HG03139 (cell line): ENCODE measurements at regions not wholly inside any gene's neighbourhood (a gene's known extent, or its start where the extent isn't known, plus 50 kb on each side); places are given as distances from the start of the nearest gene placed in this dataset.
A peak's percentile ranks its signal among the peaks of the same experiment; 100 is the strongest.
"Not testable (repeated sequence)": the region's sequence is repeated elsewhere in the genome, so short reads cannot be mapped to it uniquely, and the experiment has no call there.

Experiments
- ATAC-seq: cut with Tn5 transposase; IDR thresholded peaks from one replicate; pipeline ENCODE4 v1.9.1; 2021; ENCODE audit not compliant: unreplicated experiment

DNA sequence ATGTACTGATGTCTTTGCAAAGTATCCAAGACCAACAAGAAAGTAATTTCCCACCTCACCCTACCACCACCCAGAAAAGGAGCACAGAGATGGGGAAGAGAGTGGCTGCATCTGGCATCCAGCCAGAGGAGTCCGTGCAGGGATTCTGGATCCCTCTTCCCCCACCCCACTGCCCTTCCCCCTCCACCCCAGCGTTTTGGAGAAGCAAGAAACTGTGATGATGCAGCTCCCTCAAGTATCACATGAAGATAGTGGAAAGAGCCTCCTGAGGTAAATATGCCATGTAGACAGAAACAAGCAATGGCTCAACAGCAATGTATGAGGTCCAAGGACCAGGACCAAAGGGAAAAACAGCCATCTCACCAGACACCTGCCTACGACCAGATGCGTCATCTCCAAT, 153.8 kb downstream of the DEPDC1B start:
- ATAC-seq = no peak

DNA sequence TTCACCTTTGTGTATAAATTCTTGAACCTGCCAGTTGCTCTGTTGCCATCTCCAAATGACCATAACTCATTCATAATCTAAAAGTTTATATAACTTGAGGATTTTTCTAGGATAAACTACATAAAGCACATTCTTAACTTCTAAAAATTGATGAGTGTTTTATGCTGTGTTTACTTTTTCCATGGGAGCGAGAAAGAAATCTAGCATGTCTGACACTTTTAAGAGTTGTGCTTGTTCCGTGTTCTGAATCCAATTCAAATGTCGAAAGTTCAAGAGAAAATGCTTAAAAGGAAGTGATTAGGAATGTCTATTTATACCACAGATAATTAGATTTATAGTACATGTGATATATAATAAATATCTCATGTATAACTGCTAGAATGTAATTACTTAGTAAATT, 154.4 kb downstream of the DEPDC1B start:
- no peak for ATAC-seq

DNA sequence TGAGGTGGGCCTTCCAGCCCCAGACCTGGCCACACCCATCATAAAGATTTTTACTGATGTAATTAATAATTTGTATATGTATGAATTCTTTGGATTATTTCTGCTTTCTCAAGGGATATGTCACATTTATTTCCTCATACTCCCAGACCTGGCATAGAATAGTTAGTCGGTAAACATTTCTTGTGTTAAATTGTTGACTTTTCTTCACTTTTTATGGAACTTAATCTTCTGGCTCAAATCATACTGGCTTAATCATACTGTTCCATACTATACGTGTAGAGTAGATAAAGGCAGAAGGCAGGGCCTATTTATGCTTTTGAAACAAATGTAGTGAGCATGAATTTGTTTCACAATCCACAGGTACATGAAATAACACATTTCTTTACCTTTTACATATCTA, 155.8 kb downstream of the DEPDC1B start:
- ATAC-seq = no peak

DNA sequence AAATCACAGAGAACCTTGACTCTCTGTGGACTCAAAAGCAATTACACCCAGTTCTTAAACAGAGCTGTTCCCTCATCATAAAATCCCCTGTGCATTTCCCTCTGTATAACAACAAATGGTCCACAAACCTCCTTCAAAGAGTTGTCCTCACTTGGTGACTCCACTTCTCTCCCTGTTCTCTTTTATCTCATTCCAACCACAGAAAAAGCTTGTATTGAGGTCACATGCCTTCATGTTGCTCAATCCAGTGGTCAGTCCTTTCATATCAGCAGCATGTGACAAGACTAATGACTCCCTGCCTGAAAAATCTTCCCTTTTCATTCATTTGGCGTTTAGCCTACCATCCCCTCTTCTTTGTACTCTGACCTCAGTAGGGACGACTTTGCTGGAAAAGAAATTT, 158.0 kb downstream of the DEPDC1B start:
- ATAC-seq = no peak

DNA sequence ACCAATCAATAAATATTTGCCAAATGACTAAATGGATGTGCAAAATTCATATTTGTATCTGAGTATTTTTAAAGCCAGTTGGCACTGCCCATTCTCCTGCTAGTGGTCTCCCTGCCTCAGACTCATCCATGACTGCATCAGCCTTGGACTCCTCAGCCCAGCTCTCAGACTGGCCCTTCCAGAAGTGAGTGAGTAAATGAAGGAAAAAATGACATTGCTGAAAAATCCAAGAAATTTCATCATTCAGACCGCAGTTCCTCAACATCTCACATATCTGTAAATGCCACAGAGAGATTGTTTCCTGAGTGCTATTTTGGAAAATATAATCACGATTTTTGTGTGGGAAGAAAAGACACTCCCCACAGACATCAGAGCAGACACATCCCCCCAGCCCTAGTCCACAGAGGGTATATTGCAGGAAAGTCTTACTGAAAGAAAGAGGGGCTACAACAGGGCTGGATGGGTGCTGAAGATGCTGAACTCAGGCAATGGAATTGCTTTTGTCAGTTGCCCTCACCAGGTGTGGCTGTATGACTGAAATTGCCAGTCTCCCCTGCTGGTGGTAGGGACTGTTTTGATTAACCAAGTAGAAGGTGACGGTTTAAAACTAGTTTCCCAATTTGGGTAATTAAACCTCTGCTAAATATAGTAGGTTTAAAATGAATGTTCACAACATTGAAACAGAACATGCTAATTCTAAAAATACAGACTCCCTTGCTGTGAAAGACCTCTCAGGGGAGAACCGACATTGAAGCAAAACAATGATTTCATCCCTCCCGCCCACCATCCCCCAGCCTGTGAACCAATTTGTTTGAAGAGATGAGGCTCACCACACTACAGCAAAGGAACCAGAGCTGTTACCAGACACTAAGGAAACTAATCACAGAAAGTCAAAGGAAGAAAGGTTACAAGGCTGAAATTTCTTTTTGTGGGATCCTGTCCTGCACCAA, 158.8 kb downstream of the DEPDC1B start:
- ATAC-seq = peak; percentile 83

DNA sequence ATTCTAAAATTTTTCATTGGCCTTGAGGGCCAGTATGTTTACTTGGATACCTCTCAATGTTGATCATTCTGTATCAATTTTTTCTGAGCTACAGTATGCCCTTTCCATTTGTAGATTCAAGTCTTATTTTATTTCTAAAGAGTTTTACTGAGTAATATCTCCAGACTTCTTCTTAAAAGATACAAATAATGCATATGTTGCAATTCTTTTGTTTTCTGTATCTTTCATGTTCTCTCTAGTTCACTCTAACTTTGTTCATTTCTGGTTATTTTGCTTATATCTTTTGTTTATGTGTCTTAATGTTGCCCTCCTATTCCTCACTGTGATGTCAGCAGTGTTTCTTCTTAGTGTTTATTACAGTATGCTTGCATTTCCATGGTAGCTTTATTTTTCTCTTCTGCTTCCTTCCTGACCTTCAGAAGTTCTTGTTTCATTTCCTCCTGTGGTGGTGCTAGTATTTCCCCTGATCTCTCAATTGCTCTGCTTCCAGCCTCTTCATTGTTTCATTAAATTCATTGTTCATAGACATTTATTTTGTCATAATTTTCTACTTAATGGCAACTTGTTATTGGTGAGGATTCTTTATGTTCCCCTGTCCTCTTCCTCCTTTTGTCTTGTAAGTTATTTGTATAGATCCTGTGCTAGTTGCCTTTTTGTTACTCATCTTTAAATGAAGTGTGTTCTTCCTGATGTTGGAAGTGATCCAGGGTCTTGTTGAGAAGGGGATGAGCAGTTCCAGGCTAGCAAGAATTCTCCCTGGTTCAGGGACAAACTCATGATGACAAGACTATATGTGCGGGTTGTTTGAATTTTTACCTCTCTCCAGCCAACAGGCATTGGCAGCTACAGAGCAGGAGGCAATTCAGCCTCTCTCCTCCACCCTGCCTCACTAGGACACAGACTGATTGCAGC, 160.8 kb downstream of the DEPDC1B start:
- ATAC-seq = no peak

DNA sequence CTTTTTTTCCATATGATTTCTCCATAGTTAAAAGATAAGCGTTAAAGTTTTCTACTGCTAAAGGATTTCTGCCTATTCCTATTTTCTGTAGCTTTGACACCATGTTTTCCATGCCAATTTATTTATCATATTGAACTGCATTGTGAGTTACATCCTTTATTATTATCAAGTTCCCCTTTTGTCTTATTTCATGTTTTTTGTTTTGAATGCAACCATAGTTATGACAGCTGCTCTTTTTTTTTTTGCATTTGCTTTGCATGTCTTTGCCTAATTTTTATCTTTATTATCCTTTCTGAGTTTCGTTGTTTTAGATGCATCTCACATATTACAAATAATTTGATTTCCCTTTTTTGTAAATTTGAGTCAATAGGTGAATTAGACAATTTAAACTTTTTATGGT, 161.5 kb downstream of the DEPDC1B start:
- no peak for ATAC-seq

DNA sequence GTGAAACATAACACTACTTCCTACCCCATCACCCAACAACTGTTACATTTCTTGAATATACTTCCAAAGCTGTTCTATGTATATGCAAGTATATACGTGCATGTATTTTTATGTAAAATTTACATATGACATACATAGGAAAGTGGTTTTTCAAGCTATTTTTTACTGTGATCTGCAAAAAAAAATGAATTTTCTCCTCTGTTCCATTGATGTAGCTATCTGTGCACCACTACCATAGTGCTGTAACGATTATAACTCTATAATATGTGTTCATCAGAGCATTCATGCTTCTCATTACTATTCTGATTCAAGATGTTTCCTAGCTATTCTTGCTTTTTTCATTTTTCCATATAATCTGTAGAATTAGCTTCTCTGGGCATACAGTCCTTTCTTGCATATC, 164.0 kb downstream of the DEPDC1B start:
- no peak for ATAC-seq

DNA sequence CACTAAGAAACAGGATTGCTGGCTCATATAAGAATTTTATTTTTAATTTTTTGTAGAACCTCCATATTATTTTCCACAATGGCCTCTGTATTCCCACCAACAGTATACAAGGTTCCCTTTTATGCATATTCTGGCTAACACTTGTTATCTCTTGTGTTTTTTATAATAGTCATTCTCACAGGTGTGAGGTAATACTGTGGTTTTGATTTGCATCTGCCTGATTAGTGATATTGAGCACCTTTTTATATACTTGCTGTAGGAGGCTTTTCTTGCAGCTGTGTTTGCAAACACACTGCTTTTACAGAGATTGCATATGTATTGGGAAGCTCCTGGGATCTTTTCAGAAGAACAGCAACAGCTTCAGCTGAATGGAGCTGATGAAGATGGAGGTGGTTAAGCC, 164.8 kb downstream of the DEPDC1B start:
- no peak for ATAC-seq

DNA sequence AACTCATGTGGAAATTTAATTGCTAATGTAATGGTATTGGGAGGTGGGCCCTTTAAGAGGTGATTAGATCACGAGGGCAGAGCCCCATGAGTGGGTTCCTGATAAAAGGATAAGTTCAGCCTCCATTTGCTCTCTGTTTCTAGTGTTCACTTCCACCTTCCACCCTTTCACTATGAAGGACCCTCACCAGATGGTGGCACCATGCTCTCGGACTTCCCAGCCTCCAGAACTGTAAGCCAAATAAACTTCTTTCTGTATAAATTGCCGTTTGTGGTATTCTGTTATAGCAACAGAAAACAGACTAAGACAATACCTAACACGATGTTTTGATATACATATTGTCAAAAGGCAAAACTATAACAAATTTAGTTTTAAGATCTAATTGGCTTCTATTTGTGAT, 166.2 kb downstream of the DEPDC1B start:
- ATAC-seq = no peak

DNA sequence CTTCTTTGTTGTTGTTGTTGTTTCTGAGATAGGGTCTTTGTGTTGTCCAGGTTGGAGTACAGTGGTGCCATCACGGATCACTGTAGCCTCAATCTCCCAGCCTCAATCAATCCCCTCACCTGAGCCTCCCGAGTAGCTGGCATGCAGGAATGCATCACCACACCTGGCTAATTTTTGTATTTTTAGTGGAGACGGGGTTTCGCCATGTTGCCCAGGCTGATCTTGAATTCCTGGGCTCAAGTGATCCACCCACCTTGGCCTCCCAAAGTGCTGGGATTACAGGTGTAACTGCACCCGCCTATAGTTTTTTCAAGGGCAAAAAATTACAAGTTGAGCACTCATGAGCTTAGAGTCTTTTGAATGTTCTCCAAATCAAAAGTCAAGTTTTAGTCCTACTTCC, 167.2 kb downstream of the DEPDC1B start:
- not testable (repeated sequence) for ATAC-seq

DNA sequence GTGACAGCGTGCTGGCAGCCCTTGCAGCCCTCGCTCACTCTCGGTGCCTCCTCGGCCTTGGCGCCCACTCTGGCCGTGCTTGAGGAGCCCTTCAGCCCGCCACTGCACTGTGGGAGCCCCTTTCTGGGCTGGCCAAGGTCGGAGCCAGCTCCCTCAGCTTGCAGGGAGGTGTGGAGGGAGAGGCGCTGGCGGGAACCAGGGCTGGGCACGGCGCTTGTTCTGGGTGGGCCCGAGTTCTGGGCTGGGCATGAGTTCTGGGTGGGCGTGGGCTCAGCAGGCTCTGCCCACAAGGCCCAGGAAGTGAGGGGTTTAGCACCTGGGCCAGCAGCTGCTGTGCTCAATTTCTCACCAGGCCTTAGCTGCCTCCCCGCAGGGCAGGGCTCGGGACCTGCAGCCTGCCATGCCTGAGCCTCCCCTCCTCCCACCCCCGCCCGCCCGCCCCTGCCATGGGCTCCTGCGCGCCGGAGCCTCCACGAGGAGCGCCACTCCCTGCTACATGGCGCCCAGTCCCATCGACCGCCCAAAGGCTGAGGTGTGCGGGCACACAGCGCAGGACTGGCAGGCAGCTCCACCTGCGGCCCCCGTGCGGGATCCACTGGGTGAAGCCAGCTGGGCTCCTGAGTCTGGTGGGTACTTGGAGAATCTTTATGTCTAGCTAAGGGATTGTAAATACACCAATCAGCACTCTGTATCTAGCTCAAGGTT, 169.7 kb downstream of the DEPDC1B start:
- not testable (repeated sequence) for ATAC-seq

DNA sequence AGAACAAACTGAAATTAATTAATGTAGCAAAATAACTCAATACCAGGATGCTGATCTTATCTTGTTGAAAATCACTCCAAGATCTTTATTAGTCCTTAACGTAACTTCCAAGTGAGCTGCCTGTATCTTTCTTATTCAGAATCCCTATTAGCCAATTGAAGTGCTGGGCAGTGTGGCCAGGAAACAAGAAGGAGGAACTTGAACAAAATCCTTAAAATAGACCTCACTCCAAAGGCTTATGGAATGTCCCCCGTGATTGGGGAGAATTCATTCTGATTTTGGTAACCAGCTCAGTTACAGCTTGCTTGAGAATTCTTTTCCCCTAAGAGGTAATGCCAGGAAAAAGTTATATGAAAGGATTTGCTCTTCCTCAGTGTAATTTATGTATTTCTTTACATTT, 171.0 kb downstream of the DEPDC1B start:
- no peak for ATAC-seq

DNA sequence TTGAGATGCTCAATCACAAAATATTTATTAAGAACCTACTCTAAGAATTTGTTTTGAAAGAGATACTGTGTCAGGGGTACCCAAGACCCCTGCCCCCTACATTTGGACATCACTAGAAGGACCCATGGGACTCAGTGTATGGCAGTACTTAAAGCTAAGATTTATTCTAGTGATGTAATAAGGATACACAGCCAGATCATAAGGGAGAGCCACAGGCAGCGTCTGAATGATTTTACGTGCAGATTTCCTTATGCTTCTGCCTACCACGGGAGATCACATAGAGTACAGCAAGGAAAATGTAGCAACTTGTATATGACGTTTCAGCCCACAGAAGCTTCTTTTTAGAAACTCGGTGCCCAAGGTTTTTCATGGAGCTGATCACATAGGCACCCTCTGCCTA, 172.9 kb downstream of the DEPDC1B start:
- no peak for ATAC-seq

DNA sequence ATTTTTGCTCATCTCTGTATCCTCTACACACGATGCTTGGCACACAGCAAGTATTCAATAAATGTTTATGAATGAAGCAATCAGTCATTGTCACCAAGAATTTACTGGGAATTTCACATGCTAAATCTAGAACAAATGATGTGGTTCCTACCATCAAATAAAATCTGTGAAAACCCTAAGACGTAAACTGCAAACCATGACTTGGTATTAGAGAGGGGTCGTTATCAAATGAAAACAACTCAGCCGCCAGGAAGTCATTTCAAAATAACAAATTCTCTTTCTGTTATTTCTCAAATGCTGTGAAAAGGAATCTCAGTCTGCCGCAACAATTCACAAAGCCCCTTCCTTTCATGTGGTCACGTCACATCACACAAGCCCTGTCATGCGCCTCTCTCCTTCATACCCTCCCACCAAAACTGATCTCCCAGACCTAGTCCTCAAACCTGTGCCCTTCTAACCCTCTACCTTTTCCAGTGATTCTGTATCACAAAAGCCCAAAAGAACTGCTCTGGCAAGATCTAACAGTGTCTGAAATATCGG, 173.6 kb downstream of the DEPDC1B start:
- ATAC-seq = no peak

DNA sequence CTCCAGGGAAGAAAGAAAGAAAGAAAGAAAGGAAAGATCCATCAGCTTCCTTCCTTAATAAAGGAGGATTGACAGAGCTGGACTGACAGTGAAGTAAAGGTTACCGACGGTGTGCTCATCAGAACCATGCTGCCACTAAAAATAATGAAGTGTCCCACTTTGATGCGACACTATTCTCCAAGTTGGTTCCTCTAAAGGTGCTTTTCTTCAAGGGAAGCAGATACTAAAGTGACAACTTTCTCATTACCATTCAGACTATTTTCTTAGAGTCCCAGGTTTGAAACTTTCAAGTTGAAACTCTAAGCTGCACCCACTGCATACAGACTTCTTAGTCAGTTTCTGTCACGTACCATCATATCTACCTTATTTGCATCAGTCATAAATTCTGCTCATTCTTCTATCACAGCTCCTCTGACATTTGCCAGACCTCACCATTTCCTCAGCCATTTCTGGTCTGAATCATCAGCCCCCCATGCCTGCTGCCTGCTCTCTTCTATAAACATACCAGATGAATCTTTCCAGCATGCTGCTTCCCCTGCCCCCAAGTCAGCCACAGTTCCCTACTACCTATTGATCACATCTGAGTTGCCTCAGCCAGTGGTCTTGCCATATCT, 177.6 kb downstream of the DEPDC1B start:
- peak; percentile 70 for ATAC-seq

DNA sequence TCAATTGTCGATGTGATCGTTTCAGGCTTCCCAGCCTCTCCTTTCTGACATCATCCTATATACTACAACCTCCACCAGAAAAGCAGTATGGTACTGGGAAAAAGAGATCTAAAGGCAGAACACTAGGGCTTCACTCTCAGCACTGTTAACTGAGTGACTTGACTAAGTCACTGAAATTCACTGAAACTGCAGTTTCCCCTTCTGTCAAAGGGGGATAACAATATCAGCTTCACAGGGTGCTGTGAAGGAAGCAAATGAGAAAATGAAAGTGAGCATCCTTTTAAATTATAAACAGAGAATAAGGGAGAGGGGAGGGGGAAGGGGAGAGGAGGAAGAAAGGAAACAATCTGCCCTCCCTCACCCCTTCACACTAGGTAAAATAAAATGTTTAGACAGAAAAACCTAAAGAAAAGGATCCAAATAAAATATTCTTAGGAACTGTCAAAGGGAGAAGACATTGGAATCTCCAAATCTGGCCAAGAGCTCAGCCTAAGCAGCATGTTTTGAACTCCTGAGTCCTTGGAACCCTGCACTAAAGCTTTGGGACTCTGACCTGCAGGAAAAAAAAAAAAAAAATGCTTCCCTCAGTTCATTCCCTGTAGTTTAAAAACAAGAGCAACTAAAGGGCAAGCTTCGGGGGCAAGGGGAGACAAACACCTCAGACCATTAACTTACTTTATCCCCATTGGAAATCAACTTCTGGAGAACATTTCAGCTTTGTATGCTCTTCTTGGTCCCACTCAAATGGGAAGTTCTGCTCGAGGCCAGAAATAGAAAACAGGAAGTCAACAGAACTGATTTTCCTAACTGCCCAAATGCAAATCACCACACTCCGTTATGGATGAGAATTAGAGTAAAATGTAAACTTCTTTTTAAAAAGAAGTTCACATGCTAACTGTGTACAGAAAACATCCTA, 178.3 kb downstream of the DEPDC1B start:
- peak; percentile 64 for ATAC-seq

DNA sequence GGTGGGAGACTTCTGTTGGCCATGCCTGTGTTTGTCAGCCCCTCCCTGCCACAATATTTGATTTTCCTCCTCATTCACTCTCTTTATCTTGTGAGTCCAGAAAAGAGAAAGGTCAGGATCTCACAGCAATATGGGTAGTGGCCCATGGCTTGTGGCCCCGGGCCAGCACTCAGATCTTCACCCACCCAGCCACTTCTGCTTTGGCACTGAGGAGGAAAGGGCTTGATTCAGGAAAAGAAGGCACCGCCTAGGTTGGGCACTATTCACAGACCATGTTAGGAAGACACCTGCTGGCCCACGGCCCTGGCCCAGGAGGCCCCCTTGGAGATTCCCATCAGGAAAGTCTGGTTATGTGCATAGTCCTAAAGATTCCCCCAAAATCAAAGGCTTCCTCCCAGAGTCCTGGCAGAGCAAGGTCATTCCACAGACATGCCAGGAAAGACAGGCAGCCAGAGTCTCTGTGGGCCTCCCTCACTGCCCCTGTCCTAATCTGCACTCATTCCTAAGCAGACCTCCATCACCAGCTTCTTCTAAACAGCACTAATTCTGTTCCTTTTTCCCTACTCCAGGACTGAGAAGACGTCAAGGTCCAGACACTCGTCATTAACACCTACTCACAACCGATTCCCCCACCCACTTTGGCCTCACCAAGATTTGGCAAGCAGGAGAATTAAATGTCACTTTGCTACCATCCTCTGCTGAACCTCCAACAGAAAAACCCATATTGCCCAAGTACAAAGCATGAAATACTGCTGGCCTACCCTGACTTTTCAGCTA, 179.3 kb downstream of the DEPDC1B start:
- no peak for ATAC-seq

DNA sequence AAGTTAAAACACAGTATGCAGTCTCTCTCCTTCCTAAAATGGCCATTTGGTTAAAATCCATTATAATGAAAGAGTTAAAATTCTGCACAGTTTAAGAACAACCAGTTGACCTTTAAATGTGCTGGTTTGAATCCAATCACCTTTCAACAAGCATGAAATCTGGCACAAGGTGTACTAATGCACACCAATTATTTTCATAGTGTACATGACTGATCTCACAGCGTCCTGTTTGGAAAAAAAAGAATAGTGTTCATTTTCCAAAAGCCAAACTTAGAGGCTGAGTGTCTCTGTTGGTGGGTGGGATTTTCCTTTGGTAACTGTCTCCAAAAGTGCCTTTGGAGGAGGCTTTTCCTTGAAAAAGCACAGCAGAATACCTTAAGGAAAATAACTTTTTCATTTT, 180.6 kb downstream of the DEPDC1B start:
- no peak for ATAC-seq
